CD14-positive monocyte (primary cell): ENCODE measurements at regions not wholly inside any gene's neighbourhood (a gene's known extent, or its start where the extent isn't known, plus 50 kb on each side); places are given as distances from the start of the nearest gene placed in this dataset.

Experiments used
- DNase-seq, 3 donors: peaks; one replicate each; pipeline ENCODE4 v3.0.0-alpha.2; 2011 to 2022
- H2AFZ ChIP-seq: 2 replicates; pipeline ENCODE4 v1.6.0; 2012; ENCODE audit warnings: mild to moderate bottlenecking, low read depth, low read length, inconsistent platforms; ENCODE audit not compliant: insufficient read depth, poor library complexity, severe bottlenecking
- H3K27ac ChIP-seq, 2 donors: 1 replicate in 1 of 2; 2 replicates in 1 of 2; pipeline ENCODE4 v1.5.1; 2012 to 2013; ENCODE audit warnings: low read length in 2 of 2, control low read depth in 1 of 2, inconsistent platforms in 1 of 2, low read depth in 1 of 2, mild to moderate bottlenecking in 1 of 2
- H3K27me3 ChIP-seq, 2 donors: one replicate each; pipeline versions ENCODE4 v1.6.0 to v1.6.1; 2011 to 2013; ENCODE audit warnings: low read length in 2 of 2; ENCODE audit not compliant: control insufficient read depth in 2 of 2, insufficient read depth in 2 of 2
- H3K36me3 ChIP-seq, 2 donors: replicated peaks in 1 of 2; 1 replicate in 1 of 2; 2 replicates in 1 of 2; pipeline versions ENCODE4 v1.5.1 to v1.6.1; 2012 to 2013; ENCODE audit warnings: low read length in 2 of 2, control low read depth in 1 of 2, inconsistent platforms in 1 of 2, mild to moderate bottlenecking in 1 of 2; ENCODE audit not compliant: insufficient read depth in 2 of 2, control insufficient read depth in 1 of 2
- H3K4me1 ChIP-seq, 2 donors: 1 replicate in 1 of 2; 2 replicates in 1 of 2; pipeline versions ENCODE4 v1.5.1 to v1.6.1; 2012 to 2013; ENCODE audit warnings: low read length in 2 of 2, control low read depth in 1 of 2, inconsistent platforms in 1 of 2, mild to moderate bottlenecking in 1 of 2, moderate library complexity in 1 of 2; ENCODE audit not compliant: insufficient read depth in 2 of 2, control insufficient read depth in 1 of 2
- H3K4me2 ChIP-seq: replicated peaks from 2 replicates; pipeline ENCODE3; 2012; ENCODE audit warnings: low read length, moderate library complexity, mild to moderate bottlenecking; ENCODE audit not compliant: poor library complexity, severe bottlenecking; ENCODE audit errors: extremely low read depth
- H3K4me3 ChIP-seq, 3 experiments: fragments of 200-600 bp in 1 of 3; sonication (generic) in 1 of 3; replicated peaks in 1 of 3; 1 replicate in 2 of 3; 2 replicates in 1 of 3; pipeline ENCODE4 v1.5.1; 2011 to 2013; ENCODE audit warnings: low read length in 3 of 3, mild to moderate bottlenecking in 3 of 3, control low read depth in 2 of 3, low read depth in 2 of 3, inconsistent platforms in 1 of 3, moderate library complexity in 1 of 3
- H3K79me2 ChIP-seq: 2 replicates; pipeline ENCODE4 v1.6.0; 2012; ENCODE audit warnings: mild to moderate bottlenecking, control low read depth, inconsistent platforms, low read length, moderate library complexity; ENCODE audit not compliant: insufficient read depth
- H3K9ac ChIP-seq: 2 replicates; pipeline ENCODE4 v1.6.0; 2017; ENCODE audit warnings: low read length, mild to moderate bottlenecking; ENCODE audit not compliant: insufficient read depth, poor library complexity, severe bottlenecking
- H3K9me3 ChIP-seq, 2 donors: replicated peaks in 1 of 2; 1 replicate in 1 of 2; 2 replicates in 1 of 2; pipeline versions ENCODE4 v1.5.1 to v1.6.1; 2012 to 2013; ENCODE audit warnings: low read length in 2 of 2, control low read depth in 1 of 2; ENCODE audit not compliant: control insufficient read depth in 1 of 2, insufficient read depth in 1 of 2
- H4K20me1 ChIP-seq: 2 replicates; pipeline ENCODE4 v1.6.0; 2012; ENCODE audit warnings: mild to moderate bottlenecking, low read length, control low read depth, moderate library complexity; ENCODE audit not compliant: insufficient read depth
- H3K27ac Mint-ChIP-seq, 7 donors: one replicate each; pipeline ENCODE4 v1.8.0; 2020; ENCODE audit warnings: mild to moderate bottlenecking in 7 of 7, mixed read lengths in 7 of 7, moderate library complexity in 6 of 7, inconsistent platforms in 2 of 7
- H3K27me3 Mint-ChIP-seq, 3 donors: one replicate each; pipeline ENCODE4 v1.8.0; 2021 to 2022; ENCODE audit warnings: low read depth in 3 of 3, mild to moderate bottlenecking in 3 of 3, mixed read lengths in 3 of 3, moderate library complexity in 3 of 3, inconsistent platforms in 1 of 3
- H3K36me3 Mint-ChIP-seq, 2 donors: one replicate each; pipeline ENCODE4 v1.8.0; 2020; ENCODE audit warnings: mixed read lengths in 2 of 2, inconsistent platforms in 1 of 2, mild to moderate bottlenecking in 1 of 2
- H3K4me1 Mint-ChIP-seq: one replicate; pipeline ENCODE4 v1.8.0; 2020; ENCODE audit warnings: mild to moderate bottlenecking, mixed read lengths
- H3K4me3 Mint-ChIP-seq, 2 donors: one replicate each; pipeline ENCODE4 v1.8.0; 2020; ENCODE audit warnings: mild to moderate bottlenecking in 2 of 2, mixed read lengths in 2 of 2, moderate library complexity in 1 of 2
- H3K9me3 Mint-ChIP-seq, 7 donors: one replicate each; pipeline ENCODE4 v1.8.0; 2020 to 2022; ENCODE audit warnings: mixed read lengths in 7 of 7, mild to moderate bottlenecking in 6 of 7, moderate library complexity in 6 of 7, inconsistent platforms in 2 of 7
- WGBS: methylation state at CpG from one replicate; pipeline ENCODE4 v1.1.5; 2013; ENCODE audit warnings: missing lambda C conversion rate; ENCODE audit not compliant: insufficient coverage; 5-methylcytosine and 5-hydroxymethylcytosine counted together
- intact Hi-C, 2 donors: fragments of 100-400 bp; cut with micrococcal nuclease; formaldehyde crosslinking; loops; one replicate each; pipeline versions ENCODE4 v1.15.0 to v1.15.1; 2023
- TF ChIP-seq, protein P1 (sequence below): fragments of 200-600 bp; IDR thresholded peaks from one replicate; pipeline ENCODE4 v1.8.0; 2022; ENCODE audit warnings: antibody characterized with exemption, mild to moderate bottlenecking

DNA sequence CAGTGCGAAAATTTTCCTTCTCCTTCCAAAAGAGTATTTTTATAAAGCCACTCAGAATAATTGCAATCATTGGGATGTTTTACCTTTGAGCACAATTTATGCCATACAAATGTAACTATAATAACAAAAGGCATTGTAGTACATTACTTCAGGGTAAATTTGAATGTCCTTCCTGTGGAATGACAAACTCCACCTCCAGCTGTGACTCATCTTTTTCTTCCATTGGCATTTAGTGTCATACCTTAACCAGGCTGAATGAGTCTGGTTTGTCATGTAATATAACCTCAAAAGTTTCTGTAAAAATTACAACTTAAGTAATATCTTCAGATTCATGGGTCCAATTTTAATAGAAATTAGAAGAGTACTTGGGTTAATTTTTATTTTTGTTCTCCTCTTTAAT is 93.3 kb downstream of the TMEM47 start:
- Histone ChIP-seq H3K9ac (no peak overlapping the region), H3K36me3 (no peaks in the 10 kb centered on the region), H3K4me2 (no peak overlapping the region), H3K27ac (no peak overlapping the region), H2AFZ (no peak overlapping the region), H3K27me3 (no peaks in the 10 kb centered on the region), H3K9me3 (no peaks in the 10 kb centered on the region), H4K20me1 (no peaks in the 10 kb centered on the region), H3K4me1 (no peaks in the 10 kb centered on the region), H3K4me3 (no peak overlapping the region), H3K79me2 (no peaks in the 10 kb centered on the region)
- TF ChIP-seq, protein P1, sequence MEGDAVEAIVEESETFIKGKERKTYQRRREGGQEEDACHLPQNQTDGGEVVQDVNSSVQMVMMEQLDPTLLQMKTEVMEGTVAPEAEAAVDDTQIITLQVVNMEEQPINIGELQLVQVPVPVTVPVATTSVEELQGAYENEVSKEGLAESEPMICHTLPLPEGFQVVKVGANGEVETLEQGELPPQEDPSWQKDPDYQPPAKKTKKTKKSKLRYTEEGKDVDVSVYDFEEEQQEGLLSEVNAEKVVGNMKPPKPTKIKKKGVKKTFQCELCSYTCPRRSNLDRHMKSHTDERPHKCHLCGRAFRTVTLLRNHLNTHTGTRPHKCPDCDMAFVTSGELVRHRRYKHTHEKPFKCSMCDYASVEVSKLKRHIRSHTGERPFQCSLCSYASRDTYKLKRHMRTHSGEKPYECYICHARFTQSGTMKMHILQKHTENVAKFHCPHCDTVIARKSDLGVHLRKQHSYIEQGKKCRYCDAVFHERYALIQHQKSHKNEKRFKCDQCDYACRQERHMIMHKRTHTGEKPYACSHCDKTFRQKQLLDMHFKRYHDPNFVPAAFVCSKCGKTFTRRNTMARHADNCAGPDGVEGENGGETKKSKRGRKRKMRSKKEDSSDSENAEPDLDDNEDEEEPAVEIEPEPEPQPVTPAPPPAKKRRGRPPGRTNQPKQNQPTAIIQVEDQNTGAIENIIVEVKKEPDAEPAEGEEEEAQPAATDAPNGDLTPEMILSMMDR = no peak
- Mint-ChIP-seq H3K27me3 (no peaks in the 10 kb centered on the region), H3K36me3 (no peaks in the 10 kb centered on the region), H3K4me1 (no peaks in the 10 kb centered on the region), H3K9me3 (peaks cover 0 to 4% (median 2%) of the 10 kb centered on the region in 7 donors), H3K4me3 (no peak overlapping the region), H3K27ac (no peak overlapping the region)
- no peak for DNase-seq
- intact Hi-C loops = no loop called here
- WGBS = no CpG with 5 or more reads among the region's 1 CpG

DNA sequence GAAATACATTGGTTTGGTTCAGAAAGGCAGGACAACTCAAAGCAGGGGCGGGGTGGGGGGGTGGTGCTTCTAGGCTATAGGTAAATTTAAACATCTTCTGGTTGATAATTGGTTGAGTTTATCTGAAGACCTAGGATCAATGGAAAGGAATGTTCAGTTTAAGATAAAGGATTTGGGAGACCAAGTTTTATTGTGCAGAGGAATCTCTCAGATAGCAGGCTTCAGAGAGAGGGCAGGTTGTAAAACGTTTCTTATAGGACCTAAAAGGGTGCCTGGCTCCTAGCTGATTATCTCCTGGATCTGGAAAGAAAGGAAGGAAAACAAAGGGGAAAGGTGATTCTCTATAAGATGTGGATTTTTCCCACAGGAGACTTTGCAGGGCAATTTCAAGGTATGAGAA is 94.0 kb downstream of the TMEM47 start:
- no peaks in the 10 kb centered on the region for H3K36me3 ChIP-seq
- Mint-ChIP-seq H3K9me3 (peaks cover 0 to 7% (median 2%) of the 10 kb centered on the region in 7 donors), H3K36me3 (no peaks in the 10 kb centered on the region), H3K27ac (no peak overlapping the region), H3K27me3 (no peaks in the 10 kb centered on the region), H3K4me1 (no peaks in the 10 kb centered on the region), H3K4me3 (no peak overlapping the region)
- 54% methylated on average over 2 of the region's 2 CpGs for WGBS
- DNase-seq = no peak
- TF ChIP-seq, protein P1 = no peak
- no peak overlapping the region for H3K27ac ChIP-seq
- no peak overlapping the region for H3K4me2 ChIP-seq
- H3K9me3 ChIP-seq = no peaks in the 10 kb centered on the region
- no peak overlapping the region for H3K9ac ChIP-seq
- H2AFZ ChIP-seq = no peak overlapping the region
- H3K27me3 ChIP-seq = no peaks in the 10 kb centered on the region
- no peaks in the 10 kb centered on the region for H3K79me2 ChIP-seq
- intact Hi-C loops = no loop called here
- H3K4me3 ChIP-seq = no peak overlapping the region
- H3K4me1 ChIP-seq = no peaks in the 10 kb centered on the region
- no peaks in the 10 kb centered on the region for H4K20me1 ChIP-seq
